PC-9 (cell line): ENCODE measurements at regions not wholly inside any gene's neighbourhood (a gene's known extent, or its start where the extent isn't known, plus 50 kb on each side); places are given as distances from the start of the nearest gene placed in this dataset.

Source experiments
- EZH2 ChIP-seq: fragments of 200-600 bp; sonication (generic); IDR thresholded peaks from 2 replicates; pipeline ENCODE4 v1.8.0; 2017; ENCODE audit warnings: antibody characterized with exemption, low read depth
- TF ChIP-seq, protein P1 (sequence below): fragments of 200-600 bp; sonication (generic); conservative IDR thresholded peaks from 2 replicates; pipeline ENCODE4 v1.6.1; 2017; ENCODE audit warnings: mixed run types, antibody characterized with exemption, mild to moderate bottlenecking, moderate library complexity

GRCh38 chr18:38900031-38900430 is 1334.4 kb upstream of the CELF4 start:
- TF ChIP-seq, protein P1, sequence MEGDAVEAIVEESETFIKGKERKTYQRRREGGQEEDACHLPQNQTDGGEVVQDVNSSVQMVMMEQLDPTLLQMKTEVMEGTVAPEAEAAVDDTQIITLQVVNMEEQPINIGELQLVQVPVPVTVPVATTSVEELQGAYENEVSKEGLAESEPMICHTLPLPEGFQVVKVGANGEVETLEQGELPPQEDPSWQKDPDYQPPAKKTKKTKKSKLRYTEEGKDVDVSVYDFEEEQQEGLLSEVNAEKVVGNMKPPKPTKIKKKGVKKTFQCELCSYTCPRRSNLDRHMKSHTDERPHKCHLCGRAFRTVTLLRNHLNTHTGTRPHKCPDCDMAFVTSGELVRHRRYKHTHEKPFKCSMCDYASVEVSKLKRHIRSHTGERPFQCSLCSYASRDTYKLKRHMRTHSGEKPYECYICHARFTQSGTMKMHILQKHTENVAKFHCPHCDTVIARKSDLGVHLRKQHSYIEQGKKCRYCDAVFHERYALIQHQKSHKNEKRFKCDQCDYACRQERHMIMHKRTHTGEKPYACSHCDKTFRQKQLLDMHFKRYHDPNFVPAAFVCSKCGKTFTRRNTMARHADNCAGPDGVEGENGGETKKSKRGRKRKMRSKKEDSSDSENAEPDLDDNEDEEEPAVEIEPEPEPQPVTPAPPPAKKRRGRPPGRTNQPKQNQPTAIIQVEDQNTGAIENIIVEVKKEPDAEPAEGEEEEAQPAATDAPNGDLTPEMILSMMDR: no peak
- TF ChIP-seq EZH2: no peak
